CD14-positive monocyte (primary cell): ENCODE measurements at regions not wholly inside any gene's neighbourhood (a gene's known extent, or its start where the extent isn't known, plus 50 kb on each side); places are given as distances from the start of the nearest gene placed in this dataset.

Experiments used
- DNase-seq, 3 donors: peaks; one replicate each; pipeline ENCODE4 v3.0.0-alpha.2; 2011 to 2022
- H2AFZ ChIP-seq: 2 replicates; pipeline ENCODE4 v1.6.0; 2012; ENCODE audit warnings: mild to moderate bottlenecking, low read depth, low read length, inconsistent platforms; ENCODE audit not compliant: insufficient read depth, poor library complexity, severe bottlenecking
- H3K27ac ChIP-seq, 2 donors: 1 replicate in 1 of 2; 2 replicates in 1 of 2; pipeline ENCODE4 v1.5.1; 2012 to 2013; ENCODE audit warnings: low read length in 2 of 2, control low read depth in 1 of 2, inconsistent platforms in 1 of 2, low read depth in 1 of 2, mild to moderate bottlenecking in 1 of 2
- H3K27me3 ChIP-seq, 2 donors: one replicate each; pipeline versions ENCODE4 v1.6.0 to v1.6.1; 2011 to 2013; ENCODE audit warnings: low read length in 2 of 2; ENCODE audit not compliant: control insufficient read depth in 2 of 2, insufficient read depth in 2 of 2
- H3K36me3 ChIP-seq, 2 donors: replicated peaks in 1 of 2; 1 replicate in 1 of 2; 2 replicates in 1 of 2; pipeline versions ENCODE4 v1.5.1 to v1.6.1; 2012 to 2013; ENCODE audit warnings: low read length in 2 of 2, control low read depth in 1 of 2, inconsistent platforms in 1 of 2, mild to moderate bottlenecking in 1 of 2; ENCODE audit not compliant: insufficient read depth in 2 of 2, control insufficient read depth in 1 of 2
- H3K4me1 ChIP-seq, 2 donors: 1 replicate in 1 of 2; 2 replicates in 1 of 2; pipeline versions ENCODE4 v1.5.1 to v1.6.1; 2012 to 2013; ENCODE audit warnings: low read length in 2 of 2, control low read depth in 1 of 2, inconsistent platforms in 1 of 2, mild to moderate bottlenecking in 1 of 2, moderate library complexity in 1 of 2; ENCODE audit not compliant: insufficient read depth in 2 of 2, control insufficient read depth in 1 of 2
- H3K4me2 ChIP-seq: replicated peaks from 2 replicates; pipeline ENCODE3; 2012; ENCODE audit warnings: low read length, moderate library complexity, mild to moderate bottlenecking; ENCODE audit not compliant: poor library complexity, severe bottlenecking; ENCODE audit errors: extremely low read depth
- H3K4me3 ChIP-seq, 3 experiments: fragments of 200-600 bp in 1 of 3; sonication (generic) in 1 of 3; replicated peaks in 1 of 3; 1 replicate in 2 of 3; 2 replicates in 1 of 3; pipeline ENCODE4 v1.5.1; 2011 to 2013; ENCODE audit warnings: low read length in 3 of 3, mild to moderate bottlenecking in 3 of 3, control low read depth in 2 of 3, low read depth in 2 of 3, inconsistent platforms in 1 of 3, moderate library complexity in 1 of 3
- H3K79me2 ChIP-seq: 2 replicates; pipeline ENCODE4 v1.6.0; 2012; ENCODE audit warnings: mild to moderate bottlenecking, control low read depth, inconsistent platforms, low read length, moderate library complexity; ENCODE audit not compliant: insufficient read depth
- H3K9ac ChIP-seq: 2 replicates; pipeline ENCODE4 v1.6.0; 2017; ENCODE audit warnings: low read length, mild to moderate bottlenecking; ENCODE audit not compliant: insufficient read depth, poor library complexity, severe bottlenecking
- H3K9me3 ChIP-seq, 2 donors: replicated peaks in 1 of 2; 1 replicate in 1 of 2; 2 replicates in 1 of 2; pipeline versions ENCODE4 v1.5.1 to v1.6.1; 2012 to 2013; ENCODE audit warnings: low read length in 2 of 2, control low read depth in 1 of 2; ENCODE audit not compliant: control insufficient read depth in 1 of 2, insufficient read depth in 1 of 2
- H4K20me1 ChIP-seq: 2 replicates; pipeline ENCODE4 v1.6.0; 2012; ENCODE audit warnings: mild to moderate bottlenecking, low read length, control low read depth, moderate library complexity; ENCODE audit not compliant: insufficient read depth
- H3K27ac Mint-ChIP-seq, 7 donors: one replicate each; pipeline ENCODE4 v1.8.0; 2020; ENCODE audit warnings: mild to moderate bottlenecking in 7 of 7, mixed read lengths in 7 of 7, moderate library complexity in 6 of 7, inconsistent platforms in 2 of 7
- H3K27me3 Mint-ChIP-seq, 3 donors: one replicate each; pipeline ENCODE4 v1.8.0; 2021 to 2022; ENCODE audit warnings: low read depth in 3 of 3, mild to moderate bottlenecking in 3 of 3, mixed read lengths in 3 of 3, moderate library complexity in 3 of 3, inconsistent platforms in 1 of 3
- H3K36me3 Mint-ChIP-seq, 2 donors: one replicate each; pipeline ENCODE4 v1.8.0; 2020; ENCODE audit warnings: mixed read lengths in 2 of 2, inconsistent platforms in 1 of 2, mild to moderate bottlenecking in 1 of 2
- H3K4me1 Mint-ChIP-seq: one replicate; pipeline ENCODE4 v1.8.0; 2020; ENCODE audit warnings: mild to moderate bottlenecking, mixed read lengths
- H3K4me3 Mint-ChIP-seq, 2 donors: one replicate each; pipeline ENCODE4 v1.8.0; 2020; ENCODE audit warnings: mild to moderate bottlenecking in 2 of 2, mixed read lengths in 2 of 2, moderate library complexity in 1 of 2
- H3K9me3 Mint-ChIP-seq, 7 donors: one replicate each; pipeline ENCODE4 v1.8.0; 2020 to 2022; ENCODE audit warnings: mixed read lengths in 7 of 7, mild to moderate bottlenecking in 6 of 7, moderate library complexity in 6 of 7, inconsistent platforms in 2 of 7
- CTCF ChIP-seq: fragments of 200-600 bp; IDR thresholded peaks from one replicate; pipeline ENCODE4 v1.8.0; 2022; ENCODE audit warnings: antibody characterized with exemption, mild to moderate bottlenecking
- WGBS: methylation state at CpG from one replicate; pipeline ENCODE4 v1.1.5; 2013; ENCODE audit warnings: missing lambda C conversion rate; ENCODE audit not compliant: insufficient coverage; 5-methylcytosine and 5-hydroxymethylcytosine counted together
- intact Hi-C, 2 donors: fragments of 100-400 bp; cut with micrococcal nuclease; formaldehyde crosslinking; loops; one replicate each; pipeline versions ENCODE4 v1.15.0 to v1.15.1; 2023

- Mint-ChIP-seq H3K4me3 (no peak overlapping the region), H3K4me1 (no peaks in the 10 kb centered on the region), H3K36me3 (no peaks in the 10 kb centered on the region), H3K27me3 (peaks cover 1 to 5% (median 2%) of the 10 kb centered on the region in 3 donors), H3K9me3 (peaks cover 0 to 5% (median 3%) of the 10 kb centered on the region in 7 donors), H3K27ac (no peak overlapping the region)
- H3K79me2 ChIP-seq, result no peaks in the 10 kb centered on the region
- 100% methylated on average over 1 of the region's 2 CpGs for WGBS
- intact Hi-C loops, result no loop called here
- no peaks in the 10 kb centered on the region for H3K27me3 ChIP-seq
- no peak overlapping the region for H3K9ac ChIP-seq
- no peaks in the 10 kb centered on the region for H3K9me3 ChIP-seq
- no peaks in the 10 kb centered on the region for H3K36me3 ChIP-seq
- H3K4me3 ChIP-seq, result no peak overlapping the region
- no peak overlapping the region for H3K4me2 ChIP-seq
- no peak for TF ChIP-seq CTCF
- no peak overlapping the region for H2AFZ ChIP-seq
- H3K4me1 ChIP-seq, result no peaks in the 10 kb centered on the region
- no peak for DNase-seq
- H4K20me1 ChIP-seq, result no peaks in the 10 kb centered on the region
- no peak overlapping the region for H3K27ac ChIP-seq
Observed at GRCh38 chr12:112713471-112713870, 78.1 kb upstream of the RPH3A start.

GRCh38 chr12:112714166-112714710 is 77.3 kb upstream of the RPH3A start:
- Mint-ChIP-seq H3K36me3 (no peaks in the 10 kb centered on the region), H3K9me3 (peaks cover 0 to 5% (median 3%) of the 10 kb centered on the region in 7 donors), H3K4me1 (no peaks in the 10 kb centered on the region), H3K27me3 (peaks cover 1 to 5% (median 2%) of the 10 kb centered on the region in 3 donors), H3K27ac (no peak overlapping the region), H3K4me3 (no peak overlapping the region)
- H3K4me2 ChIP-seq, result no peak overlapping the region
- TF ChIP-seq CTCF, result no peak
- no peak overlapping the region for H3K27ac ChIP-seq
- H3K9ac ChIP-seq, result no peak overlapping the region
- H4K20me1 ChIP-seq, result no peaks in the 10 kb centered on the region
- no peak overlapping the region for H3K4me3 ChIP-seq
- intact Hi-C loops, result no loop called here
- no peak for DNase-seq
- H3K4me1 ChIP-seq, result no peaks in the 10 kb centered on the region
- 86% methylated on average over 7 of the region's 8 CpGs for WGBS
- H3K79me2 ChIP-seq, result no peaks in the 10 kb centered on the region
- no peaks in the 10 kb centered on the region for H3K27me3 ChIP-seq
- no peak overlapping the region for H2AFZ ChIP-seq
- no peaks in the 10 kb centered on the region for H3K36me3 ChIP-seq
- no peaks in the 10 kb centered on the region for H3K9me3 ChIP-seq
